A673 (cell line): ENCODE measurements at regions not wholly inside any gene's neighbourhood (a gene's known extent, or its start where the extent isn't known, plus 50 kb on each side); places are given as distances from the start of the nearest gene placed in this dataset.
"Not testable (repeated sequence)": the region's sequence is repeated elsewhere in the genome, so short reads cannot be mapped to it uniquely, and the experiment has no call there.

Experiments used
- EZH2 ChIP-seq: fragments of 200-600 bp; sonication (generic); IDR thresholded peaks from 2 replicates; pipeline ENCODE4 v1.6.1; 2017; ENCODE audit warnings: borderline replicate concordance, low read depth, mild to moderate bottlenecking, mixed read lengths, antibody characterized with exemption, low read length; ENCODE audit not compliant: poor library complexity, severe bottlenecking
- TF ChIP-seq, protein P1 (sequence below): fragments of 300-800, 200-600 bp; sonication (generic); conservative IDR thresholded peaks from 2 replicates; pipeline ENCODE4 v1.5.1; 2017; ENCODE audit warnings: low read depth, mild to moderate bottlenecking, antibody characterized with exemption, low read length, moderate library complexity, mixed read lengths

DNA sequence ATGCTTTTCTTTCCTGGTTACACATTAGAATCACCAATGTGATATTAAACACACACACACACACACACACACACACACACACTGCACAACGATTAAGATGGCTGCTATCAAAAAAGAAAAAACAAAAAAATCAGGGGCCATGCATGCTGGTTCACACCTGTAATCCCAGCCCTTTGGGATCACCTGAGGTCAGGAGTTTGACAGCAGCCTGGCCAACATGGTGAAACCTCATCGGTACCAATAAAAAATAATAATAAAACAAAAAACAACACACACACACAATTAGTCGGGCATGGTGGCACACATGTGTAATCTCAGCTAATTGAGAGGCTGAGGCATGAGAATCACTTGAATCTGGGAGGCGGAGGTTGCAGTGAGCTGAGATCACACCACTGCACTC, 5290.8 kb upstream of the TPTE start:
- TF ChIP-seq, protein P1, sequence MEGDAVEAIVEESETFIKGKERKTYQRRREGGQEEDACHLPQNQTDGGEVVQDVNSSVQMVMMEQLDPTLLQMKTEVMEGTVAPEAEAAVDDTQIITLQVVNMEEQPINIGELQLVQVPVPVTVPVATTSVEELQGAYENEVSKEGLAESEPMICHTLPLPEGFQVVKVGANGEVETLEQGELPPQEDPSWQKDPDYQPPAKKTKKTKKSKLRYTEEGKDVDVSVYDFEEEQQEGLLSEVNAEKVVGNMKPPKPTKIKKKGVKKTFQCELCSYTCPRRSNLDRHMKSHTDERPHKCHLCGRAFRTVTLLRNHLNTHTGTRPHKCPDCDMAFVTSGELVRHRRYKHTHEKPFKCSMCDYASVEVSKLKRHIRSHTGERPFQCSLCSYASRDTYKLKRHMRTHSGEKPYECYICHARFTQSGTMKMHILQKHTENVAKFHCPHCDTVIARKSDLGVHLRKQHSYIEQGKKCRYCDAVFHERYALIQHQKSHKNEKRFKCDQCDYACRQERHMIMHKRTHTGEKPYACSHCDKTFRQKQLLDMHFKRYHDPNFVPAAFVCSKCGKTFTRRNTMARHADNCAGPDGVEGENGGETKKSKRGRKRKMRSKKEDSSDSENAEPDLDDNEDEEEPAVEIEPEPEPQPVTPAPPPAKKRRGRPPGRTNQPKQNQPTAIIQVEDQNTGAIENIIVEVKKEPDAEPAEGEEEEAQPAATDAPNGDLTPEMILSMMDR = not testable (repeated sequence)
- TF ChIP-seq EZH2 = not testable (repeated sequence)
